ENCODE measurements at regions not wholly inside any gene's neighbourhood (a gene's known extent, or its start where the extent isn't known, plus 50 kb on each side); places are given as distances from the start of the nearest gene placed in this dataset.

DNA sequence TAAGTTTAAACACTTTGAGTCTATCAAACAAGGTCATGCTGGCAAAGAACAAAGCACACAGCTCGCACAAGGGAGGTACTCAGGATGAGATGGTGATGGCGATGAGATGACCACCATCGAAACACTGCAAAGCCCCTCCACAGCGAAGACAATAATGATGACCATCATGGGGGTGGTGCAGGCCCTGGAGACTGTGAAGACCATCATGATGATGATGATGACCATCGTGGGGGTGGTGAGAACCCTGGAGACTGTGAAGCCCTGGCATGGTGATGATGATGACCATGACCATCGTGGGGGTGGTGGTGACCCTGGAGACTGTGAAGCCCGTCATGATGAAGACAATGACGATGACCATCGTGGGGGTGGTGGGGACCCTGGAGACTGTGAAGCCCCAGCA lies 81.6 kb upstream of the SALL3 start:
- peak in 1 of 2 donors; percentile 48 for DNase-seq (ENCODE audit: low spot score in 2 of 2)
- intact Hi-C loops (cut with DNase I; ENCODE audit: low total_unique reads) = loop anchor here (5.0 kb wide), 1 partner anchor 1094 kb away; no protein-coding TSS in a partner anchor
- no peak overlapping the region for H3K4me3 ChIP-seq (ENCODE audit: low read depth, poor library complexity, severe bottlenecking)
- 87 to 94% methylated on average over 9 of the region's 9 CpGs for WGBS, 2 donors
- TF ChIP-seq POLR2A (IDR thresholded peaks at IDR 0.05) = no peak
- TF ChIP-seq, protein P1, sequence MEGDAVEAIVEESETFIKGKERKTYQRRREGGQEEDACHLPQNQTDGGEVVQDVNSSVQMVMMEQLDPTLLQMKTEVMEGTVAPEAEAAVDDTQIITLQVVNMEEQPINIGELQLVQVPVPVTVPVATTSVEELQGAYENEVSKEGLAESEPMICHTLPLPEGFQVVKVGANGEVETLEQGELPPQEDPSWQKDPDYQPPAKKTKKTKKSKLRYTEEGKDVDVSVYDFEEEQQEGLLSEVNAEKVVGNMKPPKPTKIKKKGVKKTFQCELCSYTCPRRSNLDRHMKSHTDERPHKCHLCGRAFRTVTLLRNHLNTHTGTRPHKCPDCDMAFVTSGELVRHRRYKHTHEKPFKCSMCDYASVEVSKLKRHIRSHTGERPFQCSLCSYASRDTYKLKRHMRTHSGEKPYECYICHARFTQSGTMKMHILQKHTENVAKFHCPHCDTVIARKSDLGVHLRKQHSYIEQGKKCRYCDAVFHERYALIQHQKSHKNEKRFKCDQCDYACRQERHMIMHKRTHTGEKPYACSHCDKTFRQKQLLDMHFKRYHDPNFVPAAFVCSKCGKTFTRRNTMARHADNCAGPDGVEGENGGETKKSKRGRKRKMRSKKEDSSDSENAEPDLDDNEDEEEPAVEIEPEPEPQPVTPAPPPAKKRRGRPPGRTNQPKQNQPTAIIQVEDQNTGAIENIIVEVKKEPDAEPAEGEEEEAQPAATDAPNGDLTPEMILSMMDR (IDR thresholded peaks at IDR 0.05) = no peak

- TF ChIP-seq POLR2A (IDR thresholded peaks at IDR 0.05) = no peak
- TF ChIP-seq, protein P1 (IDR thresholded peaks at IDR 0.05) = no peak
- DNase-seq (ENCODE audit: low spot score in 2 of 2) = no peak
- H3K4me3 ChIP-seq (ENCODE audit: low read depth, poor library complexity, severe bottlenecking) = no peak overlapping the region
- intact Hi-C loops (cut with DNase I; ENCODE audit: low total_unique reads) = loop anchor here (5.0 kb wide), 1 partner anchor 1094 kb away; no protein-coding TSS in a partner anchor
- WGBS, 2 donors = 88 to 89% methylated on average over 14 of the region's 14 CpGs
Measured at GRCh38 chr18:78898635-78899034, 81.0 kb upstream of the SALL3 start.

DNA sequence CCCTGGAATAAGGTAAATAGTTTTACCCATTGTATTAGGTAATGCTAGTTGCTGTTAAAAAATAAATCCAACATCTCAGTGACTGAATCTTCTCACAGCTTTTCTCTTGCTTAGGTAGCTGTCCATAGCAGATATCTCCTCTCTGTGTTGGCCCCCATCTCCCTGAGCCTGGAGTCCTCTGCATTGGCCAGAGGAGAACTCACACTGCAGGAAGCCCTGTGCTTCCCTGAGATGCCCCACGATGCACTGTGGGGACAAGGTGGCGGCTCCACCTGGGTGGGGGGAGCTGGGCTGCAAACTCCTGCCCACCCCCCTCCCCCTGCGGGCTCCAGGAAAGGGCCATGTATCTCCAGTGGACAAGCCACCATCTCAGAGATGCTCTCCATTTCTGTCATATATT lies 80.4 kb upstream of the SALL3 start:
- H3K4me3 ChIP-seq (ENCODE audit: low read depth, poor library complexity, severe bottlenecking) = no peak overlapping the region
- 86 to 93% methylated on average over 3 of the region's 3 CpGs for WGBS, 2 donors
- no peak for DNase-seq (ENCODE audit: low spot score in 2 of 2)
- TF ChIP-seq POLR2A (IDR thresholded peaks at IDR 0.05) = no peak
- TF ChIP-seq, protein P1 (IDR thresholded peaks at IDR 0.05) = no peak
- intact Hi-C loops (cut with DNase I; ENCODE audit: low total_unique reads) = loop anchor here (5.0 kb wide), 1 partner anchor 1093 kb away; no protein-coding TSS in a partner anchor

DNA sequence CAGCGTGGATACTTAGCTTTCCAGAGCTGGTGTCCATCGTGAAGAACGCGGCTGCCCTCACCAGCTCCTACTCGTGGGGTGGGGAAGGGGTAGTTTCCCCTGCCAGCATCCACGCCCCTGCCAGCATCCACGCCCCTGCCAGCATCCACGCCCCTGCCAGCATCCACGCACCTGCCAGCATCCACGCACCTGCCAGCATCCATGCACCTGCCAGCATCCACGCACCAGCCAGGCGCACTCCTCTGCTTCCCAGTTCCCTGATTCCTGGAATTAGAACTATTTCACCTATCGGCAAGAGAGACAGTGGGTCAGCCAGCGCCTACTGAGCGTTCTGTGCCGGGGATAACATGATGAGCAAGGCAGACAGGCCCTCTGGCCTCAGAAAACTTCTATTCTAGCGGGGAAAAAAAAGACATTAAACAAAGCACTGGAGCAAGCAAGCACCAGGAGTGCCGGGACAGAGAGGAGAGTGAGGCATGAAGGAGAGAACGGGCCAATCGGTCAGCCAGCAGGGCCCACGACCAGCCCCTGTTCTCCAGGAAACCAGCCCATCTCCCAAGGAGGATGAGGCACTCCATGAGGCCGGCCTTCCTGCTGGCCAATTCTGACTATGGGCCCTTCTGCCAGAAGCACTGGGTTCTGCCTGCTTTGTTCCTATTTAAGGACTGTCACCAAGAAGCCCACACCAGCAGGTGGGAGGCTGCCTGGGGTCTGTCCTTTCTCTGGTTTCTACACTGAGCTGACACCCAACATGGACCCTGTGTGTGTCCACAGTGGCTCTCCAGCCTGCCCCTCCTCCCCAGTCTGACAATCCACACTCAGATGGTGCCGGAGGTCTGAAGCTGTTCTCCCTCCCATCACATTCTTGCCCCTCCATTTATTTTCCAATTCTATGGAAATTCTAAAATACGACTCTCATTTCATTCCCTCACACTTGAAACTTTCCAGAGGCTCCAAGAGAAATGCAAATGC lies 78.4 kb upstream of the SALL3 start:
- no peak for TF ChIP-seq POLR2A (IDR thresholded peaks at IDR 0.05)
- TF ChIP-seq, protein P1 (IDR thresholded peaks at IDR 0.05) = no peak
- DNase-seq (ENCODE audit: low spot score in 2 of 2) = peak in 1 of 2 donors; percentile 68
- intact Hi-C loops (cut with DNase I; ENCODE audit: low total_unique reads) = no loop called here
- WGBS, 2 donors = 81 to 85% methylated on average over 24 of the region's 24 CpGs
- no peak overlapping the region for H3K4me3 ChIP-seq (ENCODE audit: low read depth, poor library complexity, severe bottlenecking)

DNA sequence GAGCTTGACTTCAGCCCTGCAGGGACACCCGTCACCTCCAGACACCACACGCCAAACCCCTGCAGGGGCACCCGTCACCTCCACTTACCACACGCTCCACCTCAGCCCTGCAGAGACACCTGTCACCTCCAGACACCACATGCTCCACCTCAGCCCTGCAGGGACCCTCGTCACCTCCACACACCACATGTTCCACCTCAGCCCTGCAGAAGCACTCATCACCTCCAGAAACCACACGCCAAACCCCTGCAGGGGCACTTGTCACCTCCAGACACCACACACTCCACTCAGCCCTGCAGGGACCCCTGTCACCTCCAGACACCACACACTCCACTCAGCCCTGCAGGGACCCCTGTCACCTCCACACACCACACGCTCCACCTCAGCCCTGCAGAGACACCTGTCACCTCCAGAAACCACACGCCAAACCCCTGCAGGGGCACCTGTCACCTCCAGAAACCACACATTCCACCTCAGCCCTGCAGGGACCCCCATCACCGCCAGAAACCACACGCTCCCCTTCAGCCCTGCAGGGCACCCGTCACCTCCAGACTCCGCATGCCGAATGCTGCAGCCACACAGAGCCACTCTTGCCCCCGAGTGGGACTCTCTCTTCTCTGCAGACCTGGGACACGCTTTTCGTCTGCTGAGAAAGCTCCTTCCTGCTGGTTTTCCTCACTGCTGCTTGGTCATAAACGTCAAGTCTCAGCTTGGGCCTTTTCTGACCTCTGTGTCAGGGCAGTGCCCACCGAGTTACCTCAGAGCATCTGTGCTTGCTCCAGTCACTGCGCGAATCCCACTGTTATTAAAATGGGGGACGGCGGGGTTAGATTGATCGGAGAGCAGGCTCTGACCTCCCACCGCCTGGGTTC lies 77.5 kb upstream of the SALL3 start:
- H3K4me3 ChIP-seq (ENCODE audit: low read depth, poor library complexity, severe bottlenecking) = no peak overlapping the region
- intact Hi-C loops (cut with DNase I; ENCODE audit: low total_unique reads) = no loop called here
- DNase-seq (ENCODE audit: low spot score in 2 of 2) = peak in 1 of 2 donors; percentile 63
- WGBS, 2 donors = 76 to 77% methylated on average over 24 of the region's 24 CpGs
- TF ChIP-seq, protein P1 (IDR thresholded peaks at IDR 0.05) = no peak
- TF ChIP-seq POLR2A (IDR thresholded peaks at IDR 0.05) = no peak
